Skeletal muscle satellite cell (primary cell): ENCODE measurements at regions not wholly inside any gene's neighbourhood (a gene's known extent, or its start where the extent isn't known, plus 50 kb on each side); places are given as distances from the start of the nearest gene placed in this dataset.

ENCODE experiments used
- H3K27me3 ChIP-seq: 2 replicates; pipeline ENCODE4 v1.7.0; 2013; ENCODE audit warnings: low read length; ENCODE audit not compliant: control insufficient read depth, insufficient read depth
- H3K36me3 ChIP-seq: 2 replicates; pipeline ENCODE4 v1.7.0; 2013; ENCODE audit warnings: mild to moderate bottlenecking, control low read depth, low read length; ENCODE audit not compliant: insufficient read depth
- H3K4me1 ChIP-seq: 2 replicates; pipeline ENCODE4 v1.7.0; 2013; ENCODE audit warnings: low read length; ENCODE audit not compliant: control insufficient read depth, insufficient read depth
- H3K4me2 ChIP-seq: 2 replicates; pipeline ENCODE4 v1.7.0; 2013; ENCODE audit warnings: mild to moderate bottlenecking, low read length
- H3K4me3 ChIP-seq: 2 replicates; pipeline ENCODE4 v1.7.0; 2013; ENCODE audit warnings: low read length
- H3K9ac ChIP-seq: 2 replicates; pipeline ENCODE4 v1.7.0; 2013; ENCODE audit warnings: mild to moderate bottlenecking, low read depth, low read length, moderate library complexity
- H3K9me3 ChIP-seq: replicated peaks from 2 replicates; pipeline ENCODE4 v1.7.0; 2013; ENCODE audit warnings: mild to moderate bottlenecking, control low read depth, low read length

GRCh38 chr14:22513066-22513812 lies 75.8 kb downstream of the DAD1 start:
- no peaks in the 10 kb centered on the region for H3K9me3 ChIP-seq
- peaks cover 6% of the 10 kb centered on the region for H3K4me1 ChIP-seq
- H3K4me3 ChIP-seq = no peak overlapping the region

GRCh38 chr14:22512106-22512814 lies 76.8 kb downstream of the DAD1 start:
- peaks cover 6% of the 10 kb centered on the region for H3K4me1 ChIP-seq
- H3K4me3 ChIP-seq = no peak overlapping the region
- H3K4me2 ChIP-seq = no peak overlapping the region
- no peaks in the 10 kb centered on the region for H3K9me3 ChIP-seq
- H3K27me3 ChIP-seq = peaks cover under 1% of the 10 kb centered on the region
- no peaks in the 10 kb centered on the region for H3K36me3 ChIP-seq
- H3K9ac ChIP-seq = no peak overlapping the region

More at GRCh38 chr14:22513066-22513812, 75.8 kb downstream of the DAD1 start:
- Histone ChIP-seq H3K4me2 (no peak overlapping the region), H3K36me3 (no peaks in the 10 kb centered on the region), H3K27me3 (peaks cover 3% of the 10 kb centered on the region), H3K9ac (no peak overlapping the region)

- no peak overlapping the region for H3K4me3 ChIP-seq
- H3K4me1 ChIP-seq = peaks cover 6% of the 10 kb centered on the region
- H3K9me3 ChIP-seq = no peaks in the 10 kb centered on the region
- no peak overlapping the region for H3K4me2 ChIP-seq
- no peaks in the 10 kb centered on the region for H3K36me3 ChIP-seq
- no peaks in the 10 kb centered on the region for H3K27me3 ChIP-seq
- H3K9ac ChIP-seq = no peak overlapping the region
Measured at GRCh38 chr14:22510527-22511110, 78.4 kb downstream of the DAD1 start.

- H3K36me3 ChIP-seq = no peaks in the 10 kb centered on the region
- H3K9me3 ChIP-seq = no peaks in the 10 kb centered on the region
- H3K27me3 ChIP-seq = no peaks in the 10 kb centered on the region
- no peak overlapping the region for H3K4me3 ChIP-seq
- peaks cover 6% of the 10 kb centered on the region for H3K4me1 ChIP-seq
- no peak overlapping the region for H3K4me2 ChIP-seq
- H3K9ac ChIP-seq = no peak overlapping the region
Measured at GRCh38 chr14:22509751-22510300, 79.2 kb downstream of the DAD1 start.

- H3K4me2 ChIP-seq = no peak overlapping the region
- H3K27me3 ChIP-seq = no peaks in the 10 kb centered on the region
- H3K4me3 ChIP-seq = no peak overlapping the region
- H3K4me1 ChIP-seq = peaks cover 6% of the 10 kb centered on the region
- H3K9me3 ChIP-seq = no peaks in the 10 kb centered on the region
- no peak overlapping the region for H3K9ac ChIP-seq
- no peaks in the 10 kb centered on the region for H3K36me3 ChIP-seq
Measured at GRCh38 chr14:22509036-22509709, 79.9 kb downstream of the DAD1 start.

GRCh38 chr14:22508662-22509035 lies 80.4 kb downstream of the DAD1 start:
- peaks cover 6% of the 10 kb centered on the region for H3K4me1 ChIP-seq
- no peaks in the 10 kb centered on the region for H3K36me3 ChIP-seq
- H3K4me2 ChIP-seq = no peak overlapping the region
- no peaks in the 10 kb centered on the region for H3K9me3 ChIP-seq
- no peak overlapping the region for H3K4me3 ChIP-seq
- no peaks in the 10 kb centered on the region for H3K27me3 ChIP-seq
- H3K9ac ChIP-seq = no peak overlapping the region

- H3K36me3 ChIP-seq = no peaks in the 10 kb centered on the region
Measured at GRCh38 chr14:22508150-22508457, 80.9 kb downstream of the DAD1 start.

GRCh38 chr14:22506778-22507351 lies 82.2 kb downstream of the DAD1 start:
- H3K27me3 ChIP-seq = peaks cover 10% of the 10 kb centered on the region
- H3K36me3 ChIP-seq = no peaks in the 10 kb centered on the region
- no peak overlapping the region for H3K9ac ChIP-seq
- H3K4me2 ChIP-seq = no peak overlapping the region
- no peak overlapping the region for H3K4me3 ChIP-seq
- H3K4me1 ChIP-seq = peaks cover 6% of the 10 kb centered on the region
- H3K9me3 ChIP-seq = no peaks in the 10 kb centered on the region

More at GRCh38 chr14:22508150-22508457, 80.9 kb downstream of the DAD1 start:
- no peak overlapping the region for H3K9ac ChIP-seq
- H3K9me3 ChIP-seq = no peaks in the 10 kb centered on the region
- no peak overlapping the region for H3K4me2 ChIP-seq
- no peaks in the 10 kb centered on the region for H3K27me3 ChIP-seq
- H3K4me1 ChIP-seq = peaks cover 6% of the 10 kb centered on the region
- no peak overlapping the region for H3K4me3 ChIP-seq

GRCh38 chr14:22506378-22506710 lies 82.7 kb downstream of the DAD1 start:
- Histone ChIP-seq H3K4me3 (no peak overlapping the region), H3K9me3 (no peaks in the 10 kb centered on the region), H3K4me1 (peaks cover 6% of the 10 kb centered on the region), H3K36me3 (no peaks in the 10 kb centered on the region), H3K4me2 (no peak overlapping the region), H3K27me3 (peaks cover 14% of the 10 kb centered on the region), H3K9ac (no peak overlapping the region)

- Histone ChIP-seq H3K4me1 (peaks cover 4% of the 10 kb centered on the region), H3K36me3 (no peaks in the 10 kb centered on the region), H3K9me3 (no peaks in the 10 kb centered on the region), H3K27me3 (peaks cover 15% of the 10 kb centered on the region), H3K4me3 (no peak overlapping the region), H3K4me2 (no peak overlapping the region), H3K9ac (no peak overlapping the region)
Measured at GRCh38 chr14:22505697-22506377, 83.2 kb downstream of the DAD1 start.

- H3K4me2 ChIP-seq = no peak overlapping the region
- H3K36me3 ChIP-seq = no peaks in the 10 kb centered on the region
- no peak overlapping the region for H3K4me3 ChIP-seq
- peaks cover 15% of the 10 kb centered on the region for H3K27me3 ChIP-seq
- H3K9ac ChIP-seq = no peak overlapping the region
- no peaks in the 10 kb centered on the region for H3K9me3 ChIP-seq
- H3K4me1 ChIP-seq = no peaks in the 10 kb centered on the region
Measured at GRCh38 chr14:22505309-22505696, 83.7 kb downstream of the DAD1 start.
